ENCODE measurements at regions not wholly inside any gene's neighbourhood (a gene's known extent, or its start where the extent isn't known, plus 50 kb on each side); places are given as distances from the start of the nearest gene placed in this dataset.

DNA sequence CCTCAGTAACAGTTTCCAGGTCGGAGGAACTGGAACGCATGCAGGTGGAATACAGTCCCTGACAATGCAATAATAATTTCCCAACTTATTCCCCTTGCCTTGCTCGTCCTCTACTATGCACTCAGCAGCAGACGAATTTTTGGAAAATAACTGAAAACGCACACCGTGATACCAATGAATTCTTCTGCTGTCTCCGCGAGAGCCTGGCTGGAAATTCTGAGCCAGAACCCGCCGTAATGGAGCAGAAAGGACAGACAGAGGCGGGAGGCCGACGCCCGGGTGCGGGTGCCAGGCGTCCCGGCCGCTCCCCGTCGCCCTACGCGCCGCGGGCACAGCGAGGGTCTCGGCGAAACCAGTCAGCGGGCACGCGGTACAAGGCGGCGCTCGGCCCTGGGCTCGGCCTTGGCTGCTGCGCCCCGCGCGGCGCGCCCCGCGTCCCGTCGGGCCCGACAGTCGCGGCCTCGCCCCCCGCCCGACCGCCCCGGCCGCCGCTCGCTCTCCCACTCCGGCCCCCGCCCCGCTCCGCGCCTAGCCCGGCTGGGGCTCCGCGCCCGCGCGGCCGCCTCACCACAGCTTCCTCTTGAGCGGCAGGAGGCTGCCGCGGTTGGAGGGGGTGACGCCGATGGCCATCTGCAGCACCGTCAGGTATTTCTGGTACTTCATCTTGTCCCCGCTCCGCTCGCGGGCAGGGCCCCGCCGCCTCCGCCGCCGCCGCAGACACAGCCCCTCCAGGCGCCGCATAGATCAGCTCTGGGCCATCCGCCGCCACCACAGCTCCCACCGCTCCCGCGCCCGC lies 114.5 kb upstream of the GOLGA8J start:
- H3K27ac Mint-ChIP-seq (ENCODE audit: unreplicated experiment): no peak overlapping the region
- BruUV-seq (replicated peaks): no TSS peak
- peak in 1 of 2 experiments; percentile 44 for DNase-seq

GRCh38 chr15:29962407-29962806 lies 120.3 kb upstream of the GOLGA8J start:
- CTCF ChIA-PET: no interaction called here
- Mint-ChIP-seq H3K9me3 (ENCODE audit: unreplicated experiment) (no peaks in the 10 kb centered on the region), H3K4me3 (ENCODE audit: unreplicated experiment) (no peak overlapping the region), H3K4me1 (ENCODE audit: low read depth, unreplicated experiment) (no peaks in the 10 kb centered on the region), H3K27ac (ENCODE audit: unreplicated experiment) (no peak overlapping the region), H3K36me3 (ENCODE audit: insufficient read depth, unreplicated experiment) (no peaks in the 10 kb centered on the region), H3K27me3 (ENCODE audit: insufficient read depth, unreplicated experiment) (peaks cover 31% of the 10 kb centered on the region)
- BruUV-seq (replicated peaks): no TSS peak
- no peaks in the 10 kb centered on the region for H3K4me1 ChIP-seq
- POLR2A ChIA-PET: no interaction called here
- no peak for DNase-seq
- intact Hi-C loops (cut with micrococcal nuclease; ENCODE audit: unreplicated experiment): no loop called here
- no peak for TF ChIP-seq CTCF (IDR thresholded peaks at IDR 0.05; ENCODE audit: insufficient read depth in 1 of 2, low read depth in 1 of 2, low read length in 1 of 2, severe bottlenecking in 1 of 2, unreplicated experiment in 1 of 2)
- no peaks in the 10 kb centered on the region for H3K27me3 ChIP-seq (replicated peaks; ENCODE audit: control insufficient read depth, insufficient read depth, low read length)
- no peak overlapping the region for H3K4me3 ChIP-seq (ENCODE audit: low read depth, low read length)
- no peaks in the 10 kb centered on the region for H3K36me3 ChIP-seq (ENCODE audit: control insufficient read depth, insufficient read depth, low read length)
- H3K9me3 ChIP-seq: no peaks in the 10 kb centered on the region

More for the DNA sequence above, 114.5 kb upstream of the GOLGA8J start:
- no peaks in the 10 kb centered on the region for H3K4me1 Mint-ChIP-seq (ENCODE audit: low read depth, unreplicated experiment)
- peak overlapping the region; percentile 79 for H3K4me3 Mint-ChIP-seq (ENCODE audit: unreplicated experiment)
- Histone ChIP-seq H3K27me3 (replicated peaks; ENCODE audit: control insufficient read depth, insufficient read depth, low read length) (0 out of 2 replicates have a peak, but pooled peaks cover 1% of the 10 kb centered on the region), H3K4me3 (ENCODE audit: low read depth, low read length) (peak overlapping the region; percentile 30), H3K36me3 (ENCODE audit: control insufficient read depth, insufficient read depth, low read length) (no peaks in the 10 kb centered on the region), H3K9me3 (no peaks in the 10 kb centered on the region), H3K4me1 (no peaks in the 10 kb centered on the region)
- TF ChIP-seq CTCF (IDR thresholded peaks at IDR 0.05; ENCODE audit: insufficient read depth in 1 of 2, low read depth in 1 of 2, low read length in 1 of 2, severe bottlenecking in 1 of 2, unreplicated experiment in 1 of 2): no peak
- intact Hi-C loops (cut with micrococcal nuclease; ENCODE audit: unreplicated experiment): no loop called here
- H3K9me3 Mint-ChIP-seq (ENCODE audit: unreplicated experiment): peaks cover 15% of the 10 kb centered on the region
- no peaks in the 10 kb centered on the region for H3K36me3 Mint-ChIP-seq (ENCODE audit: insufficient read depth, unreplicated experiment)
- ChIA-PET CTCF (no interaction called here), POLR2A (no interaction called here)
- H3K27me3 Mint-ChIP-seq (ENCODE audit: insufficient read depth, unreplicated experiment): peaks cover 34% of the 10 kb centered on the region

- no peaks in the 10 kb centered on the region for H3K4me1 ChIP-seq
- ChIA-PET CTCF (no interaction called here), POLR2A (interaction anchor here (0.7 kb wide), 1 partner anchor 104 kb away, joined by 8 read pairs; no protein-coding TSS in a partner anchor)
- H3K27me3 ChIP-seq (replicated peaks; ENCODE audit: control insufficient read depth, insufficient read depth, low read length): no peaks in the 10 kb centered on the region
- H3K9me3 ChIP-seq: no peaks in the 10 kb centered on the region
- H3K4me1 Mint-ChIP-seq (ENCODE audit: low read depth, unreplicated experiment): no peaks in the 10 kb centered on the region
- no peaks in the 10 kb centered on the region for H3K9me3 Mint-ChIP-seq (ENCODE audit: unreplicated experiment)
- H3K4me3 Mint-ChIP-seq (ENCODE audit: unreplicated experiment): no peak overlapping the region
- no peaks in the 10 kb centered on the region for H3K36me3 Mint-ChIP-seq (ENCODE audit: insufficient read depth, unreplicated experiment)
- no peaks in the 10 kb centered on the region for H3K36me3 ChIP-seq (ENCODE audit: control insufficient read depth, insufficient read depth, low read length)
- no peak overlapping the region for H3K4me3 ChIP-seq (ENCODE audit: low read depth, low read length)
- intact Hi-C loops (cut with micrococcal nuclease; ENCODE audit: unreplicated experiment): no loop called here
- no peak for DNase-seq
- H3K27ac Mint-ChIP-seq (ENCODE audit: unreplicated experiment): no peak overlapping the region
- H3K27me3 Mint-ChIP-seq (ENCODE audit: insufficient read depth, unreplicated experiment): peaks cover 22% of the 10 kb centered on the region
- BruUV-seq (replicated peaks): no TSS peak
- no peak for TF ChIP-seq CTCF (IDR thresholded peaks at IDR 0.05; ENCODE audit: insufficient read depth in 1 of 2, low read depth in 1 of 2, low read length in 1 of 2, severe bottlenecking in 1 of 2, unreplicated experiment in 1 of 2)
Observed at GRCh38 chr15:29959384-29960137, 123.2 kb upstream of the GOLGA8J start.
